HEK293 (cell line): ENCODE measurements at regions not wholly inside any gene's neighbourhood (a gene's known extent, or its start where the extent isn't known, plus 50 kb on each side); places are given as distances from the start of the nearest gene placed in this dataset.

Source experiments
- BCL11A ChIP-seq: fragments of 450-650 bp; formaldehyde crosslinking; IDR thresholded peaks from 2 replicates; pipeline ENCODE4 v1.5.1; 2016; ENCODE audit warnings: low read depth, missing biosample characterization, missing genetic modification characterization
- CTCF ChIP-seq: fragments of 450-650 bp; formaldehyde crosslinking; IDR thresholded peaks from 2 replicates; pipeline ENCODE4 v1.5.1; 2016; ENCODE audit warnings: missing biosample characterization, missing genetic modification characterization
- GLI4 ChIP-seq: fragments of 450-650 bp; formaldehyde crosslinking; IDR thresholded peaks from 2 replicates; pipeline ENCODE4 v1.5.1; 2016; ENCODE audit warnings: missing biosample characterization, missing genetic modification characterization
- KLF16 ChIP-seq: fragments of 450-650 bp; formaldehyde crosslinking; IDR thresholded peaks from 2 replicates; pipeline ENCODE4 v1.5.1; 2017; ENCODE audit warnings: missing biosample characterization, missing genetic modification characterization
- ZNF121 ChIP-seq: fragments of 450-650 bp; formaldehyde crosslinking; IDR thresholded peaks from 2 replicates; pipeline ENCODE4 v1.5.1; 2016; ENCODE audit warnings: missing biosample characterization, missing genetic modification characterization
- ZNF169 ChIP-seq: fragments of 450-650 bp; formaldehyde crosslinking; IDR thresholded peaks from 2 replicates; pipeline ENCODE4 v1.5.1; 2016; ENCODE audit warnings: missing biosample characterization, missing genetic modification characterization
- ZNF274 ChIP-seq, 2 experiments: fragments of 200-500 bp in 1 of 2; fragments of 450-650 bp in 1 of 2; sonication (Bioruptor generic) in 1 of 2; formaldehyde crosslinking in 1 of 2; IDR thresholded peaks; 2 replicates each; pipeline versions ENCODE4 v1.5.1 to v1.6.1; 2014 to 2016; ENCODE audit warnings: borderline replicate concordance in 1 of 2, inconsistent platforms in 1 of 2, low read length in 1 of 2, missing biosample characterization in 1 of 2, missing genetic modification characterization in 1 of 2
- ZNF416 ChIP-seq: fragments of 450-650 bp; formaldehyde crosslinking; IDR thresholded peaks from 2 replicates; pipeline ENCODE4 v1.5.1; 2016; ENCODE audit warnings: missing biosample characterization, missing genetic modification characterization
- ZNF514 ChIP-seq: fragments of 450-650 bp; formaldehyde crosslinking; IDR thresholded peaks from 2 replicates; pipeline ENCODE4 v1.5.1; 2016; ENCODE audit warnings: missing biosample characterization, missing genetic modification characterization
- ZNF544 ChIP-seq: fragments of 450-650 bp; formaldehyde crosslinking; IDR thresholded peaks from 2 replicates; pipeline ENCODE4 v1.5.0; 2017; ENCODE audit warnings: missing biosample characterization, missing genetic modification characterization
- ZNF558 ChIP-seq: fragments of 450-650 bp; formaldehyde crosslinking; IDR thresholded peaks from 2 replicates; pipeline ENCODE4 v1.5.1; 2016; ENCODE audit warnings: missing biosample characterization, missing genetic modification characterization
- ZNF785 ChIP-seq: fragments of 450-650 bp; formaldehyde crosslinking; IDR thresholded peaks from 2 replicates; pipeline ENCODE4 v1.5.1; 2016; ENCODE audit warnings: missing biosample characterization, missing genetic modification characterization
- ZSCAN23 ChIP-seq: fragments of 450-650 bp; formaldehyde crosslinking; IDR thresholded peaks from 2 replicates; pipeline ENCODE4 v1.5.1; 2016; ENCODE audit warnings: missing biosample characterization, missing genetic modification characterization

- TF ChIP-seq CTCF (tag by site-specific recombination): no peak
- TF ChIP-seq ZNF558 (tag by site-specific recombination): no peak
- no peak for TF ChIP-seq ZNF514 (tag by site-specific recombination)
- TF ChIP-seq GLI4 (tag by site-specific recombination): no peak
- TF ChIP-seq ZNF169 (tag by site-specific recombination): no peak
- TF ChIP-seq ZNF274 (IDR thresholded peaks at IDR 0.05; ENCODE audit: low read length): no peak
- TF ChIP-seq ZNF274 (tag by site-specific recombination; IDR thresholded peaks at IDR 0.05; ENCODE audit: borderline replicate concordance): no peak
- TF ChIP-seq ZNF121 (tag by site-specific recombination): no peak
- TF ChIP-seq ZNF785: no peak
- no peak for TF ChIP-seq BCL11A (tag by site-specific recombination)
- no peak for TF ChIP-seq KLF16 (tag by site-specific recombination)
- TF ChIP-seq ZSCAN23: no peak
- TF ChIP-seq ZNF416: no peak
- no peak for TF ChIP-seq ZNF544 (tag by site-specific recombination)
These were observed 73.7 kb downstream of the LMO4 start for GRCh38 chr1:87402241-87403002.
